ENCODE measurements at regions not wholly inside any gene's neighbourhood (a gene's known extent, or its start where the extent isn't known, plus 50 kb on each side); places are given as distances from the start of the nearest gene placed in this dataset.
"Not testable (repeated sequence)": the region's sequence is repeated elsewhere in the genome, so short reads cannot be mapped to it uniquely, and the experiment has no call there.

DNA sequence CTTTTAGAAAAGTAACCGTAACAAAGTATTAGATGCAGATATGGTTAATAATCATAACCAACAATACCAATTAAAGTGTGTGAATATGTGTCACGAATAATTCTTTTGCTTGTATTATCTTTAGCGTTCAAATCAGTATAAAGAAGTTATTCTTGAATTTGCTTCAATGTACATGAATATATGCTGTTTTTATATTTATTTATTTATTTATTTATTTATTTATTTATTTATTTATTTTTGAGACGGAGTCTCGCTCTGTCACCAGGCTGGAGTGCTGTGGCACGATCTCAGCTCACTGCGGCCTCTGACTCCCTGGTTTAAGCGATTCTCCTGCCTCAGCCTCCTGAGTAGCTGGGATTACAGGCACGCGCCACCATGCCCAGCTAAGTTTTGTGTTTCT lies 147.6 kb upstream of the GALNT2 start:
- TF ChIP-seq ZNF274 (IDR thresholded peaks at IDR 0.05; ENCODE audit: low read depth, low read length); YY1 (IDR thresholded peaks at IDR 0.05; ENCODE audit: insufficient read depth, insufficient read length); SUZ12 (IDR thresholded peaks at IDR 0.05; ENCODE audit: extremely low read depth, insufficient read depth, insufficient read length): not testable (repeated sequence)

All from NT2/D1 (cell line).